LNCAP (cell line): ENCODE measurements at regions not wholly inside any gene's neighbourhood (a gene's known extent, or its start where the extent isn't known, plus 50 kb on each side); places are given as distances from the start of the nearest gene placed in this dataset.

Experiments used
- CTCF ChIP-seq: fragments of 450-650 bp; IDR thresholded peaks from 2 replicates; pipeline ENCODE4 v1.5.1; 2017; ENCODE audit warnings: mild to moderate bottlenecking

GRCh38 chr10:129096065-129096984 lies 370.7 kb upstream of the MGMT start:
- no peak for TF ChIP-seq CTCF

- TF ChIP-seq CTCF = no peak
These were observed 369.2 kb upstream of the MGMT start for GRCh38 chr10:129097776-129098330.

- TF ChIP-seq CTCF = no peak
These were observed 368.5 kb upstream of the MGMT start for GRCh38 chr10:129098517-129098916.

- TF ChIP-seq CTCF = no peak
These were observed 367.6 kb upstream of the MGMT start for GRCh38 chr10:129099486-129099885.

GRCh38 chr10:129099992-129100391 lies 367.0 kb upstream of the MGMT start:
- no peak for TF ChIP-seq CTCF

GRCh38 chr10:129101232-129101980 lies 365.6 kb upstream of the MGMT start:
- no peak for TF ChIP-seq CTCF

GRCh38 chr10:129102906-129103693 lies 363.9 kb upstream of the MGMT start:
- TF ChIP-seq CTCF = no peak
